Choroid plexus epithelial cell (primary cell): ENCODE measurements at regions not wholly inside any gene's neighbourhood (a gene's known extent, or its start where the extent isn't known, plus 50 kb on each side); places are given as distances from the start of the nearest gene placed in this dataset.
"Not testable (repeated sequence)": the region's sequence is repeated elsewhere in the genome, so short reads cannot be mapped to it uniquely, and the experiment has no call there.

Experiments
- DNase-seq: peaks from one replicate; pipeline ENCODE4 v3.0.0-alpha.2; 2010; ENCODE audit warnings: low read depth
- H3K4me3 ChIP-seq: 2 replicates; pipeline ENCODE4 v1.5.1; 2011; ENCODE audit warnings: low read depth, mild to moderate bottlenecking, control low read depth, low read length, moderate library complexity
- TF ChIP-seq, protein P1 (sequence below): conservative IDR thresholded peaks from 2 replicates; pipeline ENCODE4 v1.5.1; 2011; ENCODE audit warnings: low read depth, mild to moderate bottlenecking, control low read depth, inconsistent platforms, low read length, moderate library complexity

DNA sequence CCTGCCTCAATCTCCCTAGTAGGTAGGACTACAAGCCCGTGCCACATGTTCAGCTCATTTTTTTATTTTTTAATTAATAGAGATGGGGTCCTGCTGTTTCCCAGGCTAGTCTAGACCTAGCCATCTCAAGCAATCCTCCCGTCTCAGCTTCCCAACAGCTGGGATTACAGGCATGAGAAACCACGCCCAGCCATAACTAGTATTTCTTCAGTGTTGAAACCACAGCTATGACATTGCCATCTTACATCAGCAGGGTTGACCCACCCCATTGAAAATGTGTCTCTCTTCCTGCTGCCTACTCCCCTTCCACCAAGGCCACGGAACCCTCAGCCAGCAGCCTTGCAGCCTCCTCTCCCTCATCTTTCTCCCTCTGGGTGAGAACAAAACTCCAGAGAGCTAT is 62.1 kb upstream of the ZNF746 start:
- peak; percentile 64 for DNase-seq
- TF ChIP-seq, protein P1, sequence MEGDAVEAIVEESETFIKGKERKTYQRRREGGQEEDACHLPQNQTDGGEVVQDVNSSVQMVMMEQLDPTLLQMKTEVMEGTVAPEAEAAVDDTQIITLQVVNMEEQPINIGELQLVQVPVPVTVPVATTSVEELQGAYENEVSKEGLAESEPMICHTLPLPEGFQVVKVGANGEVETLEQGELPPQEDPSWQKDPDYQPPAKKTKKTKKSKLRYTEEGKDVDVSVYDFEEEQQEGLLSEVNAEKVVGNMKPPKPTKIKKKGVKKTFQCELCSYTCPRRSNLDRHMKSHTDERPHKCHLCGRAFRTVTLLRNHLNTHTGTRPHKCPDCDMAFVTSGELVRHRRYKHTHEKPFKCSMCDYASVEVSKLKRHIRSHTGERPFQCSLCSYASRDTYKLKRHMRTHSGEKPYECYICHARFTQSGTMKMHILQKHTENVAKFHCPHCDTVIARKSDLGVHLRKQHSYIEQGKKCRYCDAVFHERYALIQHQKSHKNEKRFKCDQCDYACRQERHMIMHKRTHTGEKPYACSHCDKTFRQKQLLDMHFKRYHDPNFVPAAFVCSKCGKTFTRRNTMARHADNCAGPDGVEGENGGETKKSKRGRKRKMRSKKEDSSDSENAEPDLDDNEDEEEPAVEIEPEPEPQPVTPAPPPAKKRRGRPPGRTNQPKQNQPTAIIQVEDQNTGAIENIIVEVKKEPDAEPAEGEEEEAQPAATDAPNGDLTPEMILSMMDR = no peak
- H3K4me3 ChIP-seq = no peak overlapping the region

DNA sequence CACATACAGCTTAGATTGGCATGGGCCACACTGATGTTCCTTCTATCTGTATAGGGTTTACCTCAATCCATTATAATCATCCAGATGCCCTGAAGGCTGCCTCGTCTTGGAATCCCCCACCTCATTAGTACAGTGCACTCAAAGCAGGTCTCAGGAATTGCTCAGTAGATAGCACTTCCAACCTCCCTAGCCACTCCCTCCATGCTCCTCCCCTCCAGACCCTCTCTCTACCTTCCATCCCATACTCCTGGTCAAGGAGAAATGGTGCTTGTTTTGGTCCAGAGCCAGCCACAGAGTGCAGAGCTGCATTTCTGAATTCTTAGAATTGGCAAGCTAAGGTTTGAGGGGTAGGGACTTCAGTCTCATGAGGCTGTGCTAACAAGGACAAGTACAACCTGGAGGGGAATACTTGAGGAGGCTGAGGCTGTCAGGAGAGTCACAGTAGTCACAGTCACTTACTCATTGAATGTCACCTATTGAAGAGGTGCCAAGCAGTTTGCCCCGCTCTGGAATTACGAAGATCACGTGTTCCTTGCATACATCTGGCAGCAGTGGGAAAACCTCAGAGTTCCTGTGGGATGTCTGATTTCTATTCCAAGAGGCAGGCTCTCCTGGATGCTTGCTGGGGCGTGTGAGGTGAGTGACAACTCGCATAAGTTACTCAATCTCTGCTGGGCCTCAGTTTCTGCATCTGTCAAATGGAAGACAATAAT is 60.7 kb upstream of the ZNF746 start:
- no peak overlapping the region for H3K4me3 ChIP-seq
- TF ChIP-seq, protein P1 = no peak
- no peak for DNase-seq

GRCh38 chr7:149556525-149556924 is 58.9 kb upstream of the ZNF746 start:
- not testable (repeated sequence) for H3K4me3 ChIP-seq, DNase-seq

DNA sequence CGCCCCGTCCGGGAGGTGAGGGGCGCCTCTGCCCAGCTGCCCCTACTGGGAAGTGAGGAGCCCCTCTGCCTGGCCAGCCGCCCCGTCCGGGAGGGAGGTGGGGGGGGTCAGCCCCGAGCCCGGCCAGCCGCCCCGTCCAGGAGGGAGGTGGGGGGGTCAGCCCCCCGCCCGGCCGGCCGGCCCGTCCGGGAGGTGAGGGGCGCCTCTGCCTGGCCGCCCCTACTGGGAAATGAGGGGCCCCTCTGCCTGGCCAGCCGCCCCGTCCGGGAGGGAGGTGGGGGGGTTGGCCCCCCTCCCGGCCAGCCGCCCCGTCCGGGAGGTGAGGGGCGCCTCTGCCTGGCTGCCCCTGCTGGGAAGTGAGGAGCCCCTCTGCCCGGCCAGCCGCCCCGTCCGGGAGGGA is 57.2 kb upstream of the ZNF746 start:
- not testable (repeated sequence) for H3K4me3 ChIP-seq, DNase-seq

GRCh38 chr7:149553991-149554390 is 56.4 kb upstream of the ZNF746 start:
- DNase-seq, H3K4me3 ChIP-seq: not testable (repeated sequence)

DNA sequence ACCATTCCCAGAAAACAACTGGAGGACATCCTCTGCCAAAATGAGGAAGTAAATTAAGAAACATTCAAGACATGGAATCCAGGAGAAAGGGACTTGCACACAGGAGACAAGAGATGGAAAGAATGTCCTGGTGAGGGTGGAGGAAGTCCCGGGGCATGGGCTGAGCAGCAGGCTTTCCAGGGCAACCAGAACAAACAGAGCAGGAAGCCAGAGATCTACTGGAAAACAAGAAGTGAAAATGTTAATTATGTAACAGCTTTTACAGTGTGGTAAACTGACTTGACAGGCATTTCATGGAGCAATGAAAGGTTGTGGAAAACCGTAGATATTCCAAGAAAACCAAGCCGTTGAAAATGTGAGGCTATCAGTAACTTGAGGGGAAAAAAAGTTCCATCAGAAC is 55.2 kb upstream of the ZNF746 start:
- TF ChIP-seq, protein P1 = no peak

More for the DNA sequence above, 55.2 kb upstream of the ZNF746 start:
- no peak for DNase-seq
- no peak overlapping the region for H3K4me3 ChIP-seq
